Activated CD8-positive, alpha-beta memory T cell treated with anti-CD3 and anti-CD28 coated beads, Interleukin-2, amount 10 ng/mL, durations not matched to agents 7 days and 5 days (primary cell): ENCODE measurements at regions not wholly inside any gene's neighbourhood (a gene's known extent, or its start where the extent isn't known, plus 50 kb on each side); places are given as distances from the start of the nearest gene placed in this dataset.

Experiments used
- ATAC-seq: fragments of 150-1000 bp; cut with Tn5 transposase; one replicate; pipeline ENCODE4 v1.10.0; 2021; ENCODE audit warnings: moderate library complexity
- CTCF ChIA-PET: fragments of 350-600 bp; sonication (Branson Sonifier 250); formaldehyde crosslinking; loops from one replicate; lab custom pipeline; 2021; ENCODE audit warnings: antibody characterized with exemption; lab: Charles Lee
- DNase-seq: peaks from one replicate; pipeline ENCODE4 v3.0.0-alpha.2; 2020
- H3K27ac Mint-ChIP-seq: one replicate; pipeline ENCODE4 v1.8.0; 2021; ENCODE audit warnings: mild to moderate bottlenecking, mixed read lengths
- H3K27me3 Mint-ChIP-seq: one replicate; pipeline ENCODE4 v1.8.0; 2021; ENCODE audit warnings: mixed read lengths
- H3K36me3 Mint-ChIP-seq: one replicate; pipeline ENCODE4 v1.8.0; 2021; ENCODE audit warnings: mild to moderate bottlenecking, mixed read lengths
- H3K4me1 Mint-ChIP-seq: one replicate; pipeline ENCODE4 v1.8.0; 2021; ENCODE audit warnings: mixed read lengths
- H3K4me3 Mint-ChIP-seq: one replicate; pipeline ENCODE4 v1.8.0; 2021; ENCODE audit warnings: mild to moderate bottlenecking, moderate library complexity, mixed read lengths
- H3K9me3 Mint-ChIP-seq: one replicate; pipeline ENCODE4 v1.8.0; 2022; ENCODE audit warnings: low read depth, mixed read lengths

DNA sequence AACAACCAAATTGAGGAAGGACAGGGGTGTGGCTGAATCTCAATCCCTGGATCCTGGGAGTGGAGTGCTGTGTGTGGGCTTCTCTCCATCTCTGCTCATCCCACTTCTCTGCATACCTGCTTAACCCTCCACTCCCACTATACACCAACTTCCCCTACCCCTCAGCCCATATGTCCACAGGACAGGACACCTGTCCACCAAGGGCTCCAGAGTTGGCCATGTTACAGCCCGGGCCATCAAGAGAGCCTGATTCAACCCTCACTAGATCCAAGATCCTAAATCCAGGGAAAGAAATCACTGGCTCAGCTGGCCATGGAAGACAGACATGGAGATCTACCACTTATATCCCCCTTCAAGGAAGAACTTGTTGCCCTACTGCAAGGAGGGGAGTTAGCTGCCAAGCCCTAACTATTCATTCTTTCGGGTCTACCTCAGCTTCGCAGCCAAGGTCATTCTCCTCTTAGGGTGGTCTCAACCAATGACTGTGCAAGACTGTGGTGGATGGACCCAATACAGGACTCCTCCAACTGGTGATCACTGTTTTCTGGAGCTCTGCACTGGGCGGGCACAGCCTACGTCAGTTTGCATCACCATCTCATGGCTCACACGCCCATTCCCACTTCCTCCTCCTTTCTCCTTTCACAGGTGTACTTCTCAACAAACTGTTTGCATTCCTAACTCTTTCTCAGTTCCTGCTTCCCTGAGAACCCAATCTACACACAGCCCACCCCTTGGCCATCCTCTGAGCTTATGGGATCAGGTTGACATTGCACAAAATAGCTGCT lies 53.7 kb upstream of the ZBTB43 start:
- Mint-ChIP-seq H3K36me3 (no peaks in the 10 kb centered on the region), H3K27ac (no peak overlapping the region), H3K4me1 (peaks cover 22% of the 10 kb centered on the region), H3K4me3 (no peak overlapping the region), H3K9me3 (no peaks in the 10 kb centered on the region), H3K27me3 (peaks cover 26% of the 10 kb centered on the region)
- CTCF ChIA-PET = interaction anchor here (1.0 to 12.4 kb wide), 3 partner anchors 31 to 193 kb away, joined by 3 to 102 read pairs (median 8); no protein-coding TSS in a partner anchor
- ATAC-seq (no peak), DNase-seq (no peak)

DNA sequence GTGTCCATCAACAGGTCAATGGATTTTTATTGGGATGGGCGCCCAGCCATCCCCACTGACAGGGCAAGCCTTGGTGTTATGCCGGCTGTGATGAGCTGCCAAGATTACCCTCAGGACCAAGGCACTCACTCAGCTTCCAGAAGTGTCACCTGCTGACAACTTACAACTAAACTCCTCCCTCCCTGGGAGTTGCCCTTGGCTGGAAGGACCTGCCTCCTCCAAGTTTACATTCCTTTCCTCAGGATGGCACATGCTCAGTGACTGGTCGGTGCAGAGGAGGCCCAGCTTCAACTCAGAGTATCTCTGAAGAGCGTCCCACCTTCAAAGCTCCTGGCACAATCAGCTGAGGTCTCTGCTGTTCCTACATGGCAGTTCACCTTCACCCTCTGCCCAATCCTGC lies 52.5 kb upstream of the ZBTB43 start:
- CTCF ChIA-PET = interaction anchor here (1.2 to 12.4 kb wide), 3 partner anchors 20 to 48 kb away, joined by 3 to 102 read pairs (median 8); no protein-coding TSS in a partner anchor
- Mint-ChIP-seq H3K4me3 (no peak overlapping the region), H3K36me3 (no peaks in the 10 kb centered on the region), H3K4me1 (peaks cover 14% of the 10 kb centered on the region), H3K9me3 (no peaks in the 10 kb centered on the region), H3K27ac (no peak overlapping the region), H3K27me3 (peaks cover 20% of the 10 kb centered on the region)
- ATAC-seq (no peak), DNase-seq (no peak)

DNA sequence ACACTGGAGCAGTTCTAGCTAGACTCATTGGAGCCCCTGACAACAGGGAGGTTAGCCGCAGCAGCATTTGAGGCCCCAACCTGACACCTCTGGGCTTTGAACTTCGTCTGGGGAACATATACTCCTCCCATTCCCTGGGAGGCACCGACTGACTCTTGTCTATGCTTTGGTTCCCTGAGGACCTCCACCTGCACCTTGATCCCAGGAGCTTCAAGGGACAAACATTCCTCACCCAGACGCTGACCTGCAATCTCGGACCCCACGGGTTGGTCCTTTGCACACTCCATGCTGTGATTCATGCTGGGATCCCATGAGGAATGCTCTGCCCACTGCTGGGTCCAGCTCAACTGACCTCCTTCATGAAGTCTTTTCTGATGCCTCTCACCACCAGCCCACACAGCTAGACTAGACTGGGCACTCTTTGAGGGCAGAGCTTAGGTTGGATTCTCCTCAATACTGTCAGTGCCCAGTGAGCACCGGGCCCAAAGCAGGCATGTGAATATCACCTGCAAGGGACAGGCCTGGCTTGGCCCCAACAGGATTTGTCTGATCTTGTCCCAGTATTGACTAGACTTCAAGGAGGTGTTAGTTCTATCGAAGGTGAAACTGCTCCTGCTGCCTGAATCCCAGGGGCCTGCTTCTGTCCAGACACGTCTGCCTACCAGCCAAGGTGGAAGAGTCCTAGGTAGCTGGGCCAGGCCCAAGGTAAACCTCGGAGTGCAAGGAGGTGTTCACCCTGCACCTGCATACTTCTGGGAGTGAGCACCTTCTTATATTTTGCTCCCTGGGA lies 51.8 kb upstream of the ZBTB43 start:
- no peak for DNase-seq
- Mint-ChIP-seq H3K9me3 (no peaks in the 10 kb centered on the region), H3K27ac (no peak overlapping the region), H3K36me3 (no peaks in the 10 kb centered on the region), H3K27me3 (peaks cover 19% of the 10 kb centered on the region), H3K4me1 (peaks cover 7% of the 10 kb centered on the region), H3K4me3 (no peak overlapping the region)
- no peak for ATAC-seq
- CTCF ChIA-PET = interaction anchor here (1.2 to 12.4 kb wide), 4 partner anchors 20 to 49 kb away, joined by 3 to 102 read pairs (median 10); no protein-coding TSS in a partner anchor

DNA sequence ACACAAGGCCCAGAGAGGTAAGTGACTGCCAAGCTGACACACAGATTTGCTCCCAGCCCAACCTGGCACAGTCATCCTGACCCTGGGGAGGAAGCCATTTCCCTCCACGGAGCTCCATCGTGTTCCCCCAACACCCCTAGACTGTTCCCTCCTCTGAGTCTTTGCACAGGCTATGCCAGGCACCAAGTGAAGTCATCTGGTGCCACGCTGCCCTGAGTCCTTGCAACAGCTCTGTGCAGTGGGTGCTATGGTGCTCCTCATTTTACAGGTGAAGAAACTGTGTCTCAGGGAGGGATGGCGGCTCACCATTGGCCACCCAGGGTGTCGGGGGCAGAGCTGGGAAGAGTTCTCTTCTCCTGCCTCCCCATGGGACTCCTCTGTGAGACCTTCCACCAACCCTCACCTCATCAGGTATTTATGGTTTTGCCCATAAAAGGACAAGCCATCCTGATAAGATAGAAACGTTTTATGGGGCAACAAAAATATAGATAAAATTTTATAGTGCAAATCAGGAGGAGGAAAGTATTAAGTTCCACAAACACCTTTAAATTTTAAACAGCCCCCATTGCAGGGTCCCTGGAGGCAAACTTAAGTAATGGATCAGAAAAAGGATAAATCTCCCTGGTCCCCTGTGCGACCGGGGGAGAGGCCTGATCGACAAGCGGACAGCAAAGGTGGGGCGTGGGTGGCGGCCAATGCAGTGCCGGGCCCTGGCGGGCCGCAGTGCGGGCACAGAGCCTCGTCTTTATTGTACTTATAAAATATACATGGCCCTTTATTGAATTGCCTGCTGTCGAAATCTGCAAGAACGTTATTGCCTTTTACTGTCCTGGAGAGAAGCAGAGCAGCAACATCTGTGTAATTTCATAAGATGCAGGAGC lies 50.2 kb upstream of the ZBTB43 start:
- no peak overlapping the region for H3K4me3 Mint-ChIP-seq

More for the DNA sequence above, 50.2 kb upstream of the ZBTB43 start:
- no peak for DNase-seq
- Mint-ChIP-seq H3K27ac (no peak overlapping the region), H3K36me3 (no peaks in the 10 kb centered on the region), H3K4me1 (no peaks in the 10 kb centered on the region), H3K27me3 (peaks cover 19% of the 10 kb centered on the region), H3K9me3 (no peaks in the 10 kb centered on the region)
- CTCF ChIA-PET = interaction anchor here (2.3 to 12.4 kb wide), 2 partner anchors 27 to 50 kb away, joined by 13 to 102 read pairs; no protein-coding TSS in a partner anchor
- ATAC-seq = no peak
